ENCODE measurements at regions not wholly inside any gene's neighbourhood (a gene's known extent, or its start where the extent isn't known, plus 50 kb on each side); places are given as distances from the start of the nearest gene placed in this dataset.
"Not testable (repeated sequence)": the region's sequence is repeated elsewhere in the genome, so short reads cannot be mapped to it uniquely, and the experiment has no call there.

DNA sequence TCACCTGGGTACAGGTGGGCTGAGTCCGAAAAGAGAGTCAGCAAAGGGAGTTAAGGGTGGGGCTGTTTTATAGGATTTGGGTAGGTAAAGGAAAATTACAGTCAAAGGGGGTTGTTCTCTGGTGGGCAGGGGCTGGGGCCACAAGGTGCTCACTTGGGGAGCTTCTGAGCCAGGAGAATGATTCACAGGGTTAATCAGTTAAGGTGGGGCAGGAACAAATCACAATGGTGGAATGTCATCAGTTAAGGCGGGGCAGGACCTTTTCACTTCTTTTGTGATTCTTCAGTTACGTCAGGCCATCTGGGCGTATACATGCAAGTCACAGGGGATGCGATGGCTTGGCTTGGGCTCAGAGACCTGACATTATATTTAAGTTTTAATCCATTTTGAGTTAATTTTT lies 179.7 kb upstream of the TRPC7 start:
- not testable (repeated sequence) for TF ChIP-seq EZH2 (IDR thresholded peaks at IDR 0.05); POLR2AphosphoS5 (IDR thresholded peaks at IDR 0.05; ENCODE audit: borderline replicate concordance, low read depth, low read length)

All from SK-N-MC (cell line).